T-helper 17 cell (primary cell): ENCODE measurements at regions not wholly inside any gene's neighbourhood (a gene's known extent, or its start where the extent isn't known, plus 50 kb on each side); places are given as distances from the start of the nearest gene placed in this dataset.
"Not testable (repeated sequence)": the region's sequence is repeated elsewhere in the genome, so short reads cannot be mapped to it uniquely, and the experiment has no call there.

Source experiments
- ATAC-seq: fragments of 150-1000 bp; cut with Tn5 transposase; 2 replicates; pipeline ENCODE4 v1.10.0; 2021; ENCODE audit warnings: mild to moderate bottlenecking, moderate library complexity
- DNase-seq, 3 donors: peaks; one replicate each; pipeline versions ENCODE4 v3.0.0 to v3.0.0-alpha.2; 2020 to 2021
- H3K9me3 ChIP-seq: one replicate; pipeline ENCODE4 v1.7.0; 2013; ENCODE audit warnings: low read length, mild to moderate bottlenecking; ENCODE audit not compliant: control insufficient read depth, poor library complexity, severe bottlenecking
- H3K27ac Mint-ChIP-seq: one replicate; pipeline ENCODE4 v1.8.0; 2022; ENCODE audit warnings: mild to moderate bottlenecking, moderate library complexity, mixed read lengths
- H3K27me3 Mint-ChIP-seq: one replicate; pipeline ENCODE4 v1.8.0; 2022; ENCODE audit warnings: mixed read lengths
- H3K36me3 Mint-ChIP-seq: one replicate; pipeline ENCODE4 v1.8.0; 2022; ENCODE audit warnings: low read depth, mixed read lengths
- H3K4me1 Mint-ChIP-seq: one replicate; pipeline ENCODE4 v1.8.0; 2022; ENCODE audit warnings: mild to moderate bottlenecking, mixed read lengths
- H3K4me3 Mint-ChIP-seq: one replicate; pipeline ENCODE4 v1.8.0; 2022; ENCODE audit warnings: mild to moderate bottlenecking, moderate library complexity, mixed read lengths

GRCh38 chr10:106025208-106025811 is 1139.2 kb downstream of the SORCS1 start:
- H3K27me3 Mint-ChIP-seq = no peaks in the 10 kb centered on the region
- no peak overlapping the region for H3K4me3 Mint-ChIP-seq
- no peak overlapping the region for H3K27ac Mint-ChIP-seq
- peaks cover 1% of the 10 kb centered on the region for H3K9me3 ChIP-seq
- H3K4me1 Mint-ChIP-seq = no peaks in the 10 kb centered on the region
- no peak for ATAC-seq
- no peaks in the 10 kb centered on the region for H3K36me3 Mint-ChIP-seq
- DNase-seq = no peak

GRCh38 chr10:106023329-106023728 is 1141.2 kb downstream of the SORCS1 start:
- ATAC-seq = no peak
- Mint-ChIP-seq H3K27ac (no peak overlapping the region), H3K4me3 (no peak overlapping the region), H3K36me3 (no peaks in the 10 kb centered on the region), H3K27me3 (no peaks in the 10 kb centered on the region), H3K4me1 (no peaks in the 10 kb centered on the region)
- no peak for DNase-seq
- no peaks in the 10 kb centered on the region for H3K9me3 ChIP-seq

GRCh38 chr10:106019559-106019958 is 1144.9 kb downstream of the SORCS1 start:
- H3K27me3 Mint-ChIP-seq, ATAC-seq, H3K4me1 Mint-ChIP-seq, H3K4me3 Mint-ChIP-seq, DNase-seq, H3K27ac Mint-ChIP-seq, H3K36me3 Mint-ChIP-seq, H3K9me3 ChIP-seq: not testable (repeated sequence)

GRCh38 chr10:106015369-106016199 is 1148.9 kb downstream of the SORCS1 start:
- H3K9me3 ChIP-seq, H3K4me3 Mint-ChIP-seq, ATAC-seq, H3K36me3 Mint-ChIP-seq, DNase-seq, H3K27ac Mint-ChIP-seq, H3K4me1 Mint-ChIP-seq, H3K27me3 Mint-ChIP-seq: not testable (repeated sequence)

GRCh38 chr10:106011250-106011649 is 1153.3 kb downstream of the SORCS1 start:
- no peak for ATAC-seq
- Mint-ChIP-seq H3K36me3 (no peaks in the 10 kb centered on the region), H3K4me1 (no peaks in the 10 kb centered on the region), H3K27me3 (no peaks in the 10 kb centered on the region), H3K4me3 (no peak overlapping the region), H3K27ac (no peak overlapping the region)
- DNase-seq = no peak
- H3K9me3 ChIP-seq = peaks cover 3% of the 10 kb centered on the region

GRCh38 chr10:106000721-106001120 is 1163.8 kb downstream of the SORCS1 start:
- H3K36me3 Mint-ChIP-seq = no peaks in the 10 kb centered on the region
- DNase-seq (no peak), ATAC-seq (no peak)
- no peaks in the 10 kb centered on the region for H3K27me3 Mint-ChIP-seq
- H3K9me3 ChIP-seq = no peaks in the 10 kb centered on the region
- no peak overlapping the region for H3K27ac Mint-ChIP-seq
- H3K4me1 Mint-ChIP-seq = no peaks in the 10 kb centered on the region
- no peak overlapping the region for H3K4me3 Mint-ChIP-seq

GRCh38 chr10:105993609-105994008 is 1170.9 kb downstream of the SORCS1 start:
- DNase-seq (no peak), ATAC-seq (no peak)
- Mint-ChIP-seq H3K27ac (no peak overlapping the region), H3K4me3 (no peak overlapping the region), H3K4me1 (no peaks in the 10 kb centered on the region), H3K27me3 (no peaks in the 10 kb centered on the region), H3K36me3 (no peaks in the 10 kb centered on the region)
- H3K9me3 ChIP-seq = no peaks in the 10 kb centered on the region

GRCh38 chr10:105992928-105993327 is 1171.6 kb downstream of the SORCS1 start:
- ATAC-seq = no peak
- Mint-ChIP-seq H3K36me3 (no peaks in the 10 kb centered on the region), H3K4me1 (no peaks in the 10 kb centered on the region), H3K4me3 (no peak overlapping the region), H3K27me3 (no peaks in the 10 kb centered on the region), H3K27ac (no peak overlapping the region)
- H3K9me3 ChIP-seq = no peaks in the 10 kb centered on the region
- DNase-seq = no peak

- DNase-seq = no peak
- no peak for ATAC-seq
- Mint-ChIP-seq H3K36me3 (no peaks in the 10 kb centered on the region), H3K27me3 (no peaks in the 10 kb centered on the region), H3K4me3 (no peak overlapping the region), H3K27ac (no peak overlapping the region), H3K4me1 (no peaks in the 10 kb centered on the region)
- no peaks in the 10 kb centered on the region for H3K9me3 ChIP-seq
Measured at GRCh38 chr10:105990529-105990928, 1174.0 kb downstream of the SORCS1 start.

GRCh38 chr10:105989995-105990394 is 1174.5 kb downstream of the SORCS1 start:
- Mint-ChIP-seq H3K4me3 (no peak overlapping the region), H3K27me3 (no peaks in the 10 kb centered on the region), H3K36me3 (no peaks in the 10 kb centered on the region), H3K27ac (no peak overlapping the region), H3K4me1 (no peaks in the 10 kb centered on the region)
- H3K9me3 ChIP-seq = no peaks in the 10 kb centered on the region
- no peak for ATAC-seq
- no peak for DNase-seq

- H3K4me1 Mint-ChIP-seq = no peaks in the 10 kb centered on the region
- H3K9me3 ChIP-seq = no peaks in the 10 kb centered on the region
- ATAC-seq (no peak), DNase-seq (no peak)
- no peak overlapping the region for H3K4me3 Mint-ChIP-seq
- H3K27me3 Mint-ChIP-seq = no peaks in the 10 kb centered on the region
- H3K27ac Mint-ChIP-seq = no peak overlapping the region
- no peaks in the 10 kb centered on the region for H3K36me3 Mint-ChIP-seq
Measured at GRCh38 chr10:105988848-105989247, 1175.7 kb downstream of the SORCS1 start.

GRCh38 chr10:105986912-105987635 is 1177.4 kb downstream of the SORCS1 start:
- no peaks in the 10 kb centered on the region for H3K27me3 Mint-ChIP-seq
- no peaks in the 10 kb centered on the region for H3K4me1 Mint-ChIP-seq
- no peak for ATAC-seq

GRCh38 chr10:105986486-105986885 is 1178.0 kb downstream of the SORCS1 start:
- no peaks in the 10 kb centered on the region for H3K9me3 ChIP-seq
- ATAC-seq (no peak), DNase-seq (no peak)
- Mint-ChIP-seq H3K4me3 (no peak overlapping the region), H3K27ac (no peak overlapping the region), H3K36me3 (no peaks in the 10 kb centered on the region), H3K27me3 (no peaks in the 10 kb centered on the region), H3K4me1 (no peaks in the 10 kb centered on the region)

More at GRCh38 chr10:105986912-105987635, 1177.4 kb downstream of the SORCS1 start:
- Mint-ChIP-seq H3K4me3 (no peak overlapping the region), H3K36me3 (no peaks in the 10 kb centered on the region), H3K27ac (no peak overlapping the region)
- no peaks in the 10 kb centered on the region for H3K9me3 ChIP-seq
- no peak for DNase-seq
